ENCODE measurements at regions not wholly inside any gene's neighbourhood (a gene's known extent, or its start where the extent isn't known, plus 50 kb on each side); places are given as distances from the start of the nearest gene placed in this dataset.
"Not testable (repeated sequence)": the region's sequence is repeated elsewhere in the genome, so short reads cannot be mapped to it uniquely, and the experiment has no call there.

GRCh38 chr15:81056304-81056703, 55.6 kb downstream of the TLNRD1 start:
- DNase-seq = no peak
- intact Hi-C loops (cut with DNase I) = loop anchor here (10.0 kb wide), 1 partner anchor 52 kb away; the partner anchor contains the start of gene TLNRD1

- intact Hi-C loops (cut with DNase I) = no loop called here
- DNase-seq = no peak
Observed at GRCh38 chr15:81060470-81060869, 59.7 kb downstream of the TLNRD1 start.

- intact Hi-C loops (cut with DNase I) = no loop called here
- DNase-seq = no peak
Observed at GRCh38 chr15:81060907-81061306, 60.2 kb downstream of the TLNRD1 start.

GRCh38 chr15:81061490-81062253, 60.9 kb downstream of the TLNRD1 start:
- intact Hi-C loops (cut with DNase I) = no loop called here
- DNase-seq = no peak

- DNase-seq = no peak
- intact Hi-C loops (cut with DNase I) = no loop called here
Observed at GRCh38 chr15:81062937-81063336, 62.2 kb downstream of the TLNRD1 start.

- no peak for DNase-seq
- intact Hi-C loops (cut with DNase I) = no loop called here
Observed at GRCh38 chr15:81064253-81064652, 63.5 kb downstream of the TLNRD1 start.

GRCh38 chr15:81067567-81067966, 66.5 kb upstream of the CFAP161 start:
- DNase-seq; intact Hi-C loops (cut with DNase I): not testable (repeated sequence)

GRCh38 chr15:81068516-81068915, 65.6 kb upstream of the CFAP161 start:
- intact Hi-C loops (cut with DNase I) = no loop called here
- DNase-seq = no peak

GRCh38 chr15:81069356-81069755, 64.7 kb upstream of the CFAP161 start:
- intact Hi-C loops (cut with DNase I) = no loop called here
- DNase-seq = no peak

GRCh38 chr15:81069909-81070308, 64.2 kb upstream of the CFAP161 start:
- intact Hi-C loops (cut with DNase I) = no loop called here
- no peak for DNase-seq

GRCh38 chr15:81071120-81071519, 63.0 kb upstream of the CFAP161 start:
- intact Hi-C loops (cut with DNase I) = no loop called here
- DNase-seq = no peak

- intact Hi-C loops (cut with DNase I) = no loop called here
- no peak for DNase-seq
Observed at GRCh38 chr15:81071705-81072104, 62.4 kb upstream of the CFAP161 start.

GRCh38 chr15:81072551-81072950, 61.5 kb upstream of the CFAP161 start:
- no peak for DNase-seq
- intact Hi-C loops (cut with DNase I) = no loop called here

- DNase-seq = no peak
- intact Hi-C loops (cut with DNase I) = no loop called here
Observed at GRCh38 chr15:81073801-81074200, 60.3 kb upstream of the CFAP161 start.

- DNase-seq = no peak
- intact Hi-C loops (cut with DNase I) = no loop called here
Observed at GRCh38 chr15:81074773-81075172, 59.3 kb upstream of the CFAP161 start.

GRCh38 chr15:81075272-81075671, 58.8 kb upstream of the CFAP161 start:
- DNase-seq = no peak

GRCh38 chr15:81080996-81081395, 53.1 kb upstream of the CFAP161 start:
- intact Hi-C loops (cut with DNase I) = no loop called here
- DNase-seq = no peak

More at GRCh38 chr15:81075272-81075671, 58.8 kb upstream of the CFAP161 start:
- intact Hi-C loops (cut with DNase I) = no loop called here

GRCh38 chr15:81083201-81083600, 50.9 kb upstream of the CFAP161 start:
- no peak for DNase-seq
- intact Hi-C loops (cut with DNase I) = no loop called here

All from head of caudate nucleus (tissue), 42 donors.